Ovary (tissue), 3 donors: ENCODE measurements at regions not wholly inside any gene's neighbourhood (a gene's known extent, or its start where the extent isn't known, plus 50 kb on each side); places are given as distances from the start of the nearest gene placed in this dataset.

Experiments
- EP300 ChIP-seq: sonication (generic); formaldehyde crosslinking; IDR thresholded peaks from one replicate; pipeline ENCODE4 v1.6.1; 2017; ENCODE audit warnings: antibody characterized with exemption
- POLR2A ChIP-seq: fragments of 450-650 bp; IDR thresholded peaks from one replicate; pipeline ENCODE4 v1.6.1; 2017; ENCODE audit warnings: antibody characterized with exemption, mild to moderate bottlenecking, moderate library complexity
- TF ChIP-seq, protein P1 (sequence below), 3 donors: fragments of 450-650 bp in 2 of 3; fragments of 200-600 bp in 1 of 3; IDR thresholded peaks; one replicate each; pipeline versions ENCODE4 v1.5.1 to v1.8.0; 2016 to 2022; ENCODE audit warnings: antibody characterized with exemption in 3 of 3, mild to moderate bottlenecking in 1 of 3
- donor health status: DM: no; HTN: no; CAD: no.

DNA sequence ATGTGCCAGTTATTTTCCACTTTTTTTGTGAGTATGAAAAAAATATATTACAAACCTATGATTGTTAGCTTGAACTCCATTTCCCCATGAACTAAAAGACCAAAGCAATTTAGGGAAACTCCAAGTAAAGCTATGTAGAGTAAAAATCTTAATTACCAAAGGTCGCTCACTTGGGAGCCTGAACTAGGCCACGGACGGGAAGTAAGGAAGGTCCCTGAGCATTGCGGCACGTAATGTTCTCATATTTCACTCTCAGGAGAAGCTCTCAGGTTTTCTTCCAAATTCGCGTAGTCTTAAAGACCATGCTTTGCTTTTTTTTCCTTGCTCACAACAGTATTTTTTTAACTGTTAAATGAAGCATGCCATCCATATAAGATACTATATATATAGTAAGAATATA is 215.3 kb upstream of the RARB start:
- TF ChIP-seq, protein P1, sequence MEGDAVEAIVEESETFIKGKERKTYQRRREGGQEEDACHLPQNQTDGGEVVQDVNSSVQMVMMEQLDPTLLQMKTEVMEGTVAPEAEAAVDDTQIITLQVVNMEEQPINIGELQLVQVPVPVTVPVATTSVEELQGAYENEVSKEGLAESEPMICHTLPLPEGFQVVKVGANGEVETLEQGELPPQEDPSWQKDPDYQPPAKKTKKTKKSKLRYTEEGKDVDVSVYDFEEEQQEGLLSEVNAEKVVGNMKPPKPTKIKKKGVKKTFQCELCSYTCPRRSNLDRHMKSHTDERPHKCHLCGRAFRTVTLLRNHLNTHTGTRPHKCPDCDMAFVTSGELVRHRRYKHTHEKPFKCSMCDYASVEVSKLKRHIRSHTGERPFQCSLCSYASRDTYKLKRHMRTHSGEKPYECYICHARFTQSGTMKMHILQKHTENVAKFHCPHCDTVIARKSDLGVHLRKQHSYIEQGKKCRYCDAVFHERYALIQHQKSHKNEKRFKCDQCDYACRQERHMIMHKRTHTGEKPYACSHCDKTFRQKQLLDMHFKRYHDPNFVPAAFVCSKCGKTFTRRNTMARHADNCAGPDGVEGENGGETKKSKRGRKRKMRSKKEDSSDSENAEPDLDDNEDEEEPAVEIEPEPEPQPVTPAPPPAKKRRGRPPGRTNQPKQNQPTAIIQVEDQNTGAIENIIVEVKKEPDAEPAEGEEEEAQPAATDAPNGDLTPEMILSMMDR (IDR thresholded peaks at IDR 0.05), result no peak
- TF ChIP-seq POLR2A (no peak), EP300 (no peak)
